T47D (cell line): ENCODE measurements at regions not wholly inside any gene's neighbourhood (a gene's known extent, or its start where the extent isn't known, plus 50 kb on each side); places are given as distances from the start of the nearest gene placed in this dataset.

ENCODE experiments used
- DNase-seq, 2 experiments: peaks; one replicate each; pipeline versions ENCODE4 v3.0.0 to v3.0.0-alpha.2; 2011 to 2012; ENCODE audit warnings: low read depth in 1 of 2, low spot score in 1 of 2
- JUND ChIP-seq: IDR thresholded peaks from 2 replicates; pipeline ENCODE4 v1.6.1; 2012; ENCODE audit warnings: low read depth
- in situ Hi-C: cut with HindIII; loops from 2 replicates; pipeline ENCODE4 v1.10.0; 2016; ENCODE audit warnings: low sequenced_read_pairs, low pct_unique_long_range_greater_than_20kb

- no peak for TF ChIP-seq JUND
- DNase-seq = no peak
- in situ Hi-C loops = no loop called here
These were observed 293.5 kb upstream of the FERMT1 start for GRCh38 chr20:6416371-6416770.

DNA sequence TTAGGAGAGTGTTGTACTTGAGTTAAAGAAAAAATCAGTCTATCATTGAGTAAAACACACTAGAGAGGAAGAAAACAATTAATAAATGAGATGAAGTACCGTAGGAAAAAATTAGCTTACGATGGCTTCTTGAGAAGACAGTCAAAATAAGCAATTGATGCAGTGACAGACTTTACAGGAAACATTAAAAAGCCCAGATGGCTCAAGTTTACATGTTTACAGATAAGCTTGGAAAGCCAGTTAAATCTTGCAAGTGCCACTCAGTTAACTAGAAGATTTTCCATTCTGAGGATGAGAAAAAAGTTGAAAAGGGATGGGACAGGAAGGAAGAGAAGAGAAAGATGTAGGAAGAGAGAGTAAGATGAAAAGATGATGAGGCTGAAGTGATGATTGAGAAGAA is 288.8 kb upstream of the FERMT1 start:
- no peak for DNase-seq
- no peak for TF ChIP-seq JUND
- in situ Hi-C loops = no loop called here

DNA sequence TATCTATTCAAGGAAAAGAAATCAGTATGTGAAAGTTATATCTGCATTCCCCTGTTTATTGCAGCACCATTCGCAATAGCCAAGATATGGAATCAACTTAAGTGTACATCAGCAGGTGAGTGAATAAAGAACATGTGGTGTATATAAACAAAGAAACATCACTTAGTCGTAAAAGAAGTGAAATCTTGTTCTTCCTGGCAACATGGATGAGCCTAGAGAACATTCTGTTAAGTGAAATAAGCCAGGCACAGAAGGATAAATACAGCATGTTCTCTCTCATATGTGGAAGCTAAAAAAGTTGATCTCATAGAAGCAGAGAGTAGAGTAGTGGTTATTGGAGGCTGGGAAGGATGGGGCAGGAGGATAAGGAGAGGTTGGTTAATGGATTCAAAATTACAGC is 287.9 kb upstream of the FERMT1 start:
- in situ Hi-C loops = no loop called here
- no peak for DNase-seq
- TF ChIP-seq JUND = no peak

- TF ChIP-seq JUND = no peak
- no peak for DNase-seq
- in situ Hi-C loops = no loop called here
These were observed 284.3 kb upstream of the FERMT1 start for GRCh38 chr20:6407163-6407562.

DNA sequence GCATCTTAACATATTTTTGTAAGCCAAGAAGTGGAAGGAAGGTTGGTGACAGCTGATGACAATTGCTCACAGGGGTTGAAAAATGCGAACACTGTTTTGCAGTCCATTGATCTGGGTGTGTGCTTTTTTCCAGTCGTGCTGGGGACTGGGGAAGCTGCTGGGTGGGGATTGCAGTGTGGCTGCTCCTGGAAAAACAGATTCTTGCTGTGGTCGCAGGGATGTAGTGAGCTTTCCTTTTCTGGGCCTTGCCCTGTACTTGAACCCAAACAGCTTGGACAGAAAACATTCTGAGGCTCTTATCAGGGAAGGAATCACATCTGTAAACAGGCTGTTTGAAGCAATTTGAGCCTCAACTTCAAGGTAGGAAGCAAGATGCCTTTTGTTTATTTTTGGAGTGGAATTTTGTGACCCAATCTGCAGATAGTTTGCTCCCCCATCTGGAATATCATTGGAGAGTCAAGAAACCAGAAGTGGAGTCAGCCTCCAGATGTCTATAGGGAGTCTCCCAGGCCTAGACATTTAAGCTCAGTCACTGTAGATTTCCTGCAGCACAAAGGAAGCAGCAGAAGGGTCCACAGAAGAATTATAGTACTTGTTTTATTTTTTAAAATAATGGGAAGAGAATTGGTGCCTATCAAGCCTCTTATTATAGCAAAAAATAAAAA is 279.2 kb upstream of the FERMT1 start:
- no peak for TF ChIP-seq JUND
- in situ Hi-C loops = no loop called here
- DNase-seq = no peak

GRCh38 chr20:6397115-6397514 is 274.3 kb upstream of the FERMT1 start:
- DNase-seq = no peak
- in situ Hi-C loops = no loop called here

GRCh38 chr20:6395695-6396094 is 272.9 kb upstream of the FERMT1 start:
- in situ Hi-C loops = no loop called here
- no peak for TF ChIP-seq JUND
- DNase-seq = no peak

More at GRCh38 chr20:6397115-6397514, 274.3 kb upstream of the FERMT1 start:
- no peak for TF ChIP-seq JUND

GRCh38 chr20:6388671-6389197 is 265.9 kb upstream of the FERMT1 start:
- in situ Hi-C loops = no loop called here
- no peak for DNase-seq
- TF ChIP-seq JUND = no peak

DNA sequence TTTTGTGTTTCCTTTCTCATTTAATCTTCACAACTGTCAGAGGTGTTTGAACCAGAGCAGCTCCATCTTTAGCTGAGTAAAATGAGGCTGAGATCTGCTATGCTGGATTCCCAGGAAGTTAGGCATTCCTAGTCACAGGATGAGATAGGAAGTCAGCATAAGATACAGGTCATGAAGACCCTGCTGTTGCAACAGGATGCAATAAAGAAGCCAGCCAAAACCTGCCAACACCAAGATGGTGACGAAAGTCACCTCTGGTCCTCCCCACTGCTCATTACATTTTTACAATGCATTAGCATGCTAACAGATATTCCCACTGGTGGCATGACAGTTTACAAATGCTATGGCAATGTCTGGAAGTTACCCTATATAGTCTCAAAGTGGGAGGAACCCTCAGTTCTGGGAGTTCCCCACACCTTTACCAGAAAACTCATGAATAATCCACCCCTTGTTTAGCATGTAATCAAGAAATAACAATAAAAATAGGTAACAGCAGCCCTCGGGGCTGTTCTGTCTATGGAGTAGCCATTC is 262.2 kb upstream of the FERMT1 start:
- no peak for DNase-seq
- no peak for TF ChIP-seq JUND
- in situ Hi-C loops = no loop called here

GRCh38 chr20:6384380-6384779 is 261.6 kb upstream of the FERMT1 start:
- no peak for DNase-seq
- in situ Hi-C loops = no loop called here
- TF ChIP-seq JUND = no peak

DNA sequence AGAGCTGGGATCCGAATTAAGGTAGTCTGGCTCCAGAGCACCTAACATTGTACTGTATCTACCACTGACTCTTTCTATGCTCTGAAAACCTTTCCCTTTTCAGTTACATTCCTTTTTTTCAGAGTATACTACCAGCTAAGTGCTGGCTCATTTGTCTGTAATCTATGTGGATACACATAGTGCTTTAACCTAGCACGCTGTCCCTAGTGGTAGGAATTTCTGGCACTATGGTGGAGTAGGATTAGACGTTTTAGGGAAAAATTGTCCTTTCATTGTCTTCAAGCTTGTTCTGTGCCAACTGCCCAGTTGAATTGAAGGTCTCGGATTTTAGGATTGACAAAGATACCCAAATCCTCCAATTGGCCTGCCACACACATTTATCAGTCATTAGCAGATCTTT is 259.1 kb upstream of the FERMT1 start:
- TF ChIP-seq JUND = no peak
- in situ Hi-C loops = no loop called here
- peak in 1 of 2 experiments; percentile 21 for DNase-seq

DNA sequence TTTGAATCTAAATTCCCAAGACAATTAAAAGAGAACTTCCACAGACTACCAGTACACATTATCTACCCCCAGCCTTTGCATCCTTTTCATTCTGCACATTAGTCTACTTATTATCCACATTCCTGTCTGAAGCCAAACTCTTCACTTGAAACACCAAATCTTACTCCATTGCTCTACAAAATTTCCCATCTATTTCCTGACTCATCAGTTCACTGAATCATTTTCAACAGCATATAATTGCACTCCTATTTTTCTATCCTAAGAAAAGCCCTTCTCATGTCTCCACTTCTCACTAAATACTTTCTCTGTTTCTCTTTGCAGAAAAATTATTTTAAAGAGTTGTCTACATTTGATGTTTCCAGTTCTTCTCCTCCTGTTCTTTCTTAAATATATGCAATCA is 239.4 kb upstream of the FERMT1 start:
- no peak for DNase-seq
- TF ChIP-seq JUND = no peak
- in situ Hi-C loops = no loop called here

- no peak for TF ChIP-seq JUND
- in situ Hi-C loops = no loop called here
- no peak for DNase-seq
These were observed 237.9 kb upstream of the FERMT1 start for GRCh38 chr20:6360766-6361165.

DNA sequence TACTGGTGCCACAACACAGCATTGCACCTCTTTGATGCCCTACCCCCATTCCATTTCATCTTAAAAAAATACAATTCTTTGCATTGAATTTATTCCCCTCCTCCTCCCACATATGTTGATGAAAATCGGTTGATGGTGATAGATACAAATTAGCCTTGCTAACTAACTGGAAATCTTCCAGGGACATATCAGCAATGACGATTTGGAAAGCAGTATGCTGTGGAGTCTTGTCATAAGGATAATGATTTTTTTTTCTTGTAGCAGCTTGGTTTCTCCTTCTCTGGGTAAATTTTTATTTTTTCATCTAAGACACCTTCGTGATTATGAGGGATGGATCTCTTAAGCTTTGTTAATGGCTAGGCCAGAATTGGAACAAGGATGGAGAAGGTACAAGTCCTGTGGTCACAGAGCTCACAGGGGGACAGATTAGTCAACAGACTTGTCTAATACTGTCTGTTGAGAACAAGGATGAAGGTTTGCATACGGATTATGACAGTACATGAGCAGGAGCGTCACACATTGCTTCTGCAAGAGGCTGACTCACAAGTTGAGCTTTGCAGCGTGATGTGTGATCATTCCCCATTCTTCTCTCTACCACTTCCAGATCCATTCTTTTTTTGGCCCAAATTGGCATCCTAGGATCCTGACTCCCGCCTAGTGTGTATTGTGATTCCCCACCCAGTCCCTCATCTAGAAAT is 233.1 kb upstream of the FERMT1 start:
- TF ChIP-seq JUND = no peak
- DNase-seq = no peak
- in situ Hi-C loops = no loop called here
